GM23248 (cell line): ENCODE measurements at regions not wholly inside any gene's neighbourhood (a gene's known extent, or its start where the extent isn't known, plus 50 kb on each side); places are given as distances from the start of the nearest gene placed in this dataset.

Experiments
- DNase-seq: peaks from one replicate; pipeline ENCODE4 v3.0.0-alpha.2; 2015
- H2AFZ ChIP-seq: fragments of 200-600 bp; sonication (generic); 2 replicates; pipeline ENCODE4 v1.6.1; 2016; ENCODE audit warnings: antibody characterized with exemption
- H3F3A ChIP-seq: fragments of 200-600 bp; sonication (generic); 2 replicates; pipeline ENCODE4 v1.6.1; 2016; ENCODE audit warnings: mild to moderate bottlenecking, antibody characterized with exemption, mixed run types; ENCODE audit not compliant: insufficient read depth
- H3K27ac ChIP-seq: fragments of 200-600 bp; sonication (generic); 2 replicates; pipeline ENCODE4 v1.5.1; 2016; ENCODE audit warnings: mild to moderate bottlenecking
- H3K27me3 ChIP-seq: fragments of 200-600 bp; sonication (generic); replicated peaks from 2 replicates; pipeline ENCODE4 v1.6.1; 2016; ENCODE audit warnings: mild to moderate bottlenecking; ENCODE audit not compliant: insufficient read depth
- H3K36me3 ChIP-seq: fragments of 200-600 bp; sonication (generic); 2 replicates; pipeline ENCODE4 v1.6.1; 2016; ENCODE audit warnings: low read depth, mild to moderate bottlenecking
- H3K4me1 ChIP-seq: fragments of 200-600 bp; sonication (generic); 2 replicates; pipeline ENCODE4 v1.6.1; 2016; ENCODE audit warnings: mild to moderate bottlenecking; ENCODE audit not compliant: insufficient read depth
- H3K4me2 ChIP-seq: fragments of 200-600 bp; sonication (generic); one replicate; pipeline ENCODE4 v1.6.1; 2016; ENCODE audit warnings: mild to moderate bottlenecking; ENCODE audit not compliant: unreplicated experiment
- H3K4me3 ChIP-seq: fragments of 200-600 bp; sonication (generic); 2 replicates; pipeline ENCODE4 v1.5.1; 2016; ENCODE audit warnings: mild to moderate bottlenecking
- H3K79me2 ChIP-seq: fragments of 200-600 bp; sonication (generic); 2 replicates; pipeline ENCODE4 v1.6.1; 2016; ENCODE audit warnings: mild to moderate bottlenecking; ENCODE audit not compliant: insufficient read depth
- H3K9ac ChIP-seq: fragments of 200-600 bp; sonication (generic); 2 replicates; pipeline ENCODE4 v1.6.1; 2016; ENCODE audit warnings: mild to moderate bottlenecking
- H3K9me2 ChIP-seq: fragments of 200-600 bp; sonication (generic); 2 replicates; pipeline ENCODE4 v1.6.1; 2016; ENCODE audit warnings: mixed run types, mild to moderate bottlenecking, moderate library complexity; ENCODE audit not compliant: insufficient read depth
- H3K9me3 ChIP-seq: fragments of 200-600 bp; sonication (generic); one replicate; pipeline ENCODE4 v1.6.1; 2017; ENCODE audit warnings: low read depth
- H4K20me1 ChIP-seq: fragments of 200-600 bp; sonication (generic); 2 replicates; pipeline ENCODE4 v1.6.0; 2016; ENCODE audit not compliant: insufficient read depth
- EZH2 ChIP-seq: fragments of 200-600 bp; sonication (generic); IDR thresholded peaks from 2 replicates; pipeline ENCODE4 v1.6.1; 2018; ENCODE audit warnings: antibody characterized with exemption, mild to moderate bottlenecking; ENCODE audit not compliant: insufficient read depth, poor library complexity, severe bottlenecking
- EZH2phosphoT487 ChIP-seq: fragments of 200-600 bp; sonication (generic); IDR thresholded peaks from 2 replicates; pipeline ENCODE4 v1.6.1; 2018; ENCODE audit warnings: antibody characterized with exemption, moderate library complexity, mild to moderate bottlenecking, low read depth; ENCODE audit not compliant: insufficient read depth
- WGBS, 2 experiments: methylation state at CpG; one replicate each; pipeline ENCODE4 v1.1.6; 2015 to 2017; ENCODE audit warnings: low lambda C conversion rate in 2 of 2, low coverage in 1 of 2; ENCODE audit errors: missing lambda C conversion rate in 2 of 2; 5-methylcytosine and 5-hydroxymethylcytosine counted together
- in situ Hi-C: fragments of 300-500 bp; cut with MboI; formaldehyde crosslinking; loops from 2 replicates; pipeline ENCODE4 v1.15.0; 2020

GRCh38 chr5:96180684-96181435 lies 219.2 kb upstream of the ELL2 start:
- Histone ChIP-seq H4K20me1 (no peaks in the 10 kb centered on the region), H3K27me3 (no peaks in the 10 kb centered on the region), H2AFZ (peak overlapping the region; percentile 42), H3K4me3 (no peak overlapping the region), H3F3A (peaks cover 23% of the 10 kb centered on the region), H3K36me3 (no peaks in the 10 kb centered on the region), H3K79me2 (no peaks in the 10 kb centered on the region), H3K9me2 (no peaks in the 10 kb centered on the region), H3K27ac (no peak overlapping the region), H3K4me1 (peaks cover 37% of the 10 kb centered on the region), H3K4me2 (no peak overlapping the region), H3K9ac (no peak overlapping the region), H3K9me3 (peaks cover 5% of the 10 kb centered on the region)
- in situ Hi-C loops: no loop called here
- no peak for DNase-seq
- 48 to 51% methylated on average over 2 of the region's 2 CpGs for WGBS, 2 experiments
- TF ChIP-seq EZH2phosphoT487 (no peak), EZH2 (no peak)

GRCh38 chr5:96177303-96177869 lies 215.7 kb upstream of the ELL2 start:
- Histone ChIP-seq H3K79me2 (no peaks in the 10 kb centered on the region), H3K4me3 (peak overlapping the region; percentile 34; the same call in 1 of the 2 replicates), H3K9ac (peak overlapping the region; percentile 41), H2AFZ (peak overlapping the region; percentile 58), H3K4me1 (peaks cover 54% of the 10 kb centered on the region), H3F3A (peaks cover 35% of the 10 kb centered on the region), H3K4me2 (peak overlapping the region; percentile 63), H3K27ac (peak overlapping the region; percentile 64), H3K9me3 (no peaks in the 10 kb centered on the region), H3K27me3 (no peaks in the 10 kb centered on the region), H3K36me3 (no peaks in the 10 kb centered on the region), H4K20me1 (no peaks in the 10 kb centered on the region), H3K9me2 (no peaks in the 10 kb centered on the region)
- DNase-seq: peak; percentile 87
- in situ Hi-C loops: no loop called here
- 2 to 3% methylated on average over 5 of the region's 5 CpGs for WGBS, 2 experiments
- TF ChIP-seq EZH2 (no peak), EZH2phosphoT487 (no peak)

- Histone ChIP-seq H3K4me2 (no peak overlapping the region), H3K4me3 (no peak overlapping the region), H3K79me2 (no peaks in the 10 kb centered on the region), H3K27me3 (no peaks in the 10 kb centered on the region), H2AFZ (no peak overlapping the region), H3K36me3 (no peaks in the 10 kb centered on the region), H3K4me1 (peaks cover 57% of the 10 kb centered on the region), H3K27ac (no peak overlapping the region), H4K20me1 (no peaks in the 10 kb centered on the region), H3K9ac (no peak overlapping the region), H3K9me3 (no peaks in the 10 kb centered on the region), H3F3A (peaks cover 41% of the 10 kb centered on the region), H3K9me2 (no peaks in the 10 kb centered on the region)
- 79 to 80% methylated on average over 2 of the region's 2 CpGs for WGBS, 2 experiments
- TF ChIP-seq EZH2phosphoT487: no peak
- TF ChIP-seq EZH2: no peak
- no peak for DNase-seq
- in situ Hi-C loops: no loop called here
These were observed 214.4 kb upstream of the ELL2 start for GRCh38 chr5:96176022-96176421.

- no peaks in the 10 kb centered on the region for H3K9me2 ChIP-seq
These were observed 213.4 kb upstream of the ELL2 start for GRCh38 chr5:96175090-96175489.

More at GRCh38 chr5:96175090-96175489, 213.4 kb upstream of the ELL2 start:
- Histone ChIP-seq H3K36me3 (no peaks in the 10 kb centered on the region), H3K4me3 (no peak overlapping the region), H2AFZ (no peak overlapping the region), H3K79me2 (no peaks in the 10 kb centered on the region), H3K4me1 (peaks cover 55% of the 10 kb centered on the region), H4K20me1 (no peaks in the 10 kb centered on the region), H3K4me2 (no peak overlapping the region), H3K27ac (no peak overlapping the region), H3K27me3 (no peaks in the 10 kb centered on the region), H3F3A (peaks cover 41% of the 10 kb centered on the region), H3K9me3 (no peaks in the 10 kb centered on the region), H3K9ac (no peak overlapping the region)
- WGBS, 2 experiments: 93 to 97% methylated on average over 2 of the region's 2 CpGs
- TF ChIP-seq EZH2 (no peak), EZH2phosphoT487 (no peak)
- in situ Hi-C loops: no loop called here
- peak; percentile 41 for DNase-seq
